CD14-positive monocyte (primary cell): ENCODE measurements at regions not wholly inside any gene's neighbourhood (a gene's known extent, or its start where the extent isn't known, plus 50 kb on each side); places are given as distances from the start of the nearest gene placed in this dataset.

Experiments used
- DNase-seq, 3 donors: peaks; one replicate each; pipeline ENCODE4 v3.0.0-alpha.2; 2011 to 2022
- H2AFZ ChIP-seq: 2 replicates; pipeline ENCODE4 v1.6.0; 2012; ENCODE audit warnings: mild to moderate bottlenecking, low read depth, low read length, inconsistent platforms; ENCODE audit not compliant: insufficient read depth, poor library complexity, severe bottlenecking
- H3K27ac ChIP-seq, 2 donors: 1 replicate in 1 of 2; 2 replicates in 1 of 2; pipeline ENCODE4 v1.5.1; 2012 to 2013; ENCODE audit warnings: low read length in 2 of 2, control low read depth in 1 of 2, inconsistent platforms in 1 of 2, low read depth in 1 of 2, mild to moderate bottlenecking in 1 of 2
- H3K27me3 ChIP-seq, 2 donors: one replicate each; pipeline versions ENCODE4 v1.6.0 to v1.6.1; 2011 to 2013; ENCODE audit warnings: low read length in 2 of 2; ENCODE audit not compliant: control insufficient read depth in 2 of 2, insufficient read depth in 2 of 2
- H3K36me3 ChIP-seq, 2 donors: replicated peaks in 1 of 2; 1 replicate in 1 of 2; 2 replicates in 1 of 2; pipeline versions ENCODE4 v1.5.1 to v1.6.1; 2012 to 2013; ENCODE audit warnings: low read length in 2 of 2, control low read depth in 1 of 2, inconsistent platforms in 1 of 2, mild to moderate bottlenecking in 1 of 2; ENCODE audit not compliant: insufficient read depth in 2 of 2, control insufficient read depth in 1 of 2
- H3K4me1 ChIP-seq, 2 donors: 1 replicate in 1 of 2; 2 replicates in 1 of 2; pipeline versions ENCODE4 v1.5.1 to v1.6.1; 2012 to 2013; ENCODE audit warnings: low read length in 2 of 2, control low read depth in 1 of 2, inconsistent platforms in 1 of 2, mild to moderate bottlenecking in 1 of 2, moderate library complexity in 1 of 2; ENCODE audit not compliant: insufficient read depth in 2 of 2, control insufficient read depth in 1 of 2
- H3K4me2 ChIP-seq: replicated peaks from 2 replicates; pipeline ENCODE3; 2012; ENCODE audit warnings: low read length, moderate library complexity, mild to moderate bottlenecking; ENCODE audit not compliant: poor library complexity, severe bottlenecking; ENCODE audit errors: extremely low read depth
- H3K4me3 ChIP-seq, 3 experiments: fragments of 200-600 bp in 1 of 3; sonication (generic) in 1 of 3; replicated peaks in 1 of 3; 1 replicate in 2 of 3; 2 replicates in 1 of 3; pipeline ENCODE4 v1.5.1; 2011 to 2013; ENCODE audit warnings: low read length in 3 of 3, mild to moderate bottlenecking in 3 of 3, control low read depth in 2 of 3, low read depth in 2 of 3, inconsistent platforms in 1 of 3, moderate library complexity in 1 of 3
- H3K79me2 ChIP-seq: 2 replicates; pipeline ENCODE4 v1.6.0; 2012; ENCODE audit warnings: mild to moderate bottlenecking, control low read depth, inconsistent platforms, low read length, moderate library complexity; ENCODE audit not compliant: insufficient read depth
- H3K9ac ChIP-seq: 2 replicates; pipeline ENCODE4 v1.6.0; 2017; ENCODE audit warnings: low read length, mild to moderate bottlenecking; ENCODE audit not compliant: insufficient read depth, poor library complexity, severe bottlenecking
- H3K9me3 ChIP-seq, 2 donors: replicated peaks in 1 of 2; 1 replicate in 1 of 2; 2 replicates in 1 of 2; pipeline versions ENCODE4 v1.5.1 to v1.6.1; 2012 to 2013; ENCODE audit warnings: low read length in 2 of 2, control low read depth in 1 of 2; ENCODE audit not compliant: control insufficient read depth in 1 of 2, insufficient read depth in 1 of 2
- H4K20me1 ChIP-seq: 2 replicates; pipeline ENCODE4 v1.6.0; 2012; ENCODE audit warnings: mild to moderate bottlenecking, low read length, control low read depth, moderate library complexity; ENCODE audit not compliant: insufficient read depth
- H3K27ac Mint-ChIP-seq, 7 donors: one replicate each; pipeline ENCODE4 v1.8.0; 2020; ENCODE audit warnings: mild to moderate bottlenecking in 7 of 7, mixed read lengths in 7 of 7, moderate library complexity in 6 of 7, inconsistent platforms in 2 of 7
- H3K27me3 Mint-ChIP-seq, 3 donors: one replicate each; pipeline ENCODE4 v1.8.0; 2021 to 2022; ENCODE audit warnings: low read depth in 3 of 3, mild to moderate bottlenecking in 3 of 3, mixed read lengths in 3 of 3, moderate library complexity in 3 of 3, inconsistent platforms in 1 of 3
- H3K36me3 Mint-ChIP-seq, 2 donors: one replicate each; pipeline ENCODE4 v1.8.0; 2020; ENCODE audit warnings: mixed read lengths in 2 of 2, inconsistent platforms in 1 of 2, mild to moderate bottlenecking in 1 of 2
- H3K4me1 Mint-ChIP-seq: one replicate; pipeline ENCODE4 v1.8.0; 2020; ENCODE audit warnings: mild to moderate bottlenecking, mixed read lengths
- H3K4me3 Mint-ChIP-seq, 2 donors: one replicate each; pipeline ENCODE4 v1.8.0; 2020; ENCODE audit warnings: mild to moderate bottlenecking in 2 of 2, mixed read lengths in 2 of 2, moderate library complexity in 1 of 2
- H3K9me3 Mint-ChIP-seq, 7 donors: one replicate each; pipeline ENCODE4 v1.8.0; 2020 to 2022; ENCODE audit warnings: mixed read lengths in 7 of 7, mild to moderate bottlenecking in 6 of 7, moderate library complexity in 6 of 7, inconsistent platforms in 2 of 7
- WGBS: methylation state at CpG from one replicate; pipeline ENCODE4 v1.1.5; 2013; ENCODE audit warnings: missing lambda C conversion rate; ENCODE audit not compliant: insufficient coverage; 5-methylcytosine and 5-hydroxymethylcytosine counted together
- intact Hi-C, 2 donors: fragments of 100-400 bp; cut with micrococcal nuclease; formaldehyde crosslinking; loops; one replicate each; pipeline versions ENCODE4 v1.15.0 to v1.15.1; 2023
- TF ChIP-seq, protein P1 (sequence below): fragments of 200-600 bp; IDR thresholded peaks from one replicate; pipeline ENCODE4 v1.8.0; 2022; ENCODE audit warnings: antibody characterized with exemption, mild to moderate bottlenecking

DNA sequence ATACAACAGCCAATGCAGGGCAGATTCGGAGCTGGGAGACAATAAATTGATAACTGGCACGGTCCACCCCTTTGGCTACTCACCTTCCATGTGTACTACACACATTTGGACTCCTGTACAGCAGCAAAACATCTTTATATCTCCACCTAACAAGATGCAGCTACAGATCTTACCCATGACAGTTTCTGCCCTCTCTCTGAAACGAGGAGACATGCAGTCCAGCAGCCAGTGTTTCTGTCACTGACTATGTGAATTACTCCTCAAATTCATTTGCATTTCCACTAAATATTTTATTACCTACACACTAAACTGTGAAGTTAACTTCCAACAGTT lies 58.7 kb upstream of the BEGAIN start:
- Mint-ChIP-seq H3K4me3 (no peak overlapping the region), H3K4me1 (peaks cover 13% of the 10 kb centered on the region), H3K36me3 (no peaks in the 10 kb centered on the region), H3K9me3 (peaks cover 0 to 2% (median 0%) of the 10 kb centered on the region in 7 donors), H3K27ac (no peak overlapping the region), H3K27me3 (peaks cover 5 to 29% (median 25%) of the 10 kb centered on the region in 3 donors)
- Histone ChIP-seq H3K9me3 (no peaks in the 10 kb centered on the region), H3K27ac (no peak overlapping the region), H2AFZ (no peak overlapping the region), H4K20me1 (no peaks in the 10 kb centered on the region), H3K36me3 (no peaks in the 10 kb centered on the region), H3K4me1 (peaks cover 13% of the 10 kb centered on the region in 2 donors), H3K79me2 (no peaks in the 10 kb centered on the region), H3K4me3 (no peak overlapping the region), H3K9ac (no peak overlapping the region), H3K4me2 (no peak overlapping the region), H3K27me3 (peaks cover 0 to 5% of the 10 kb centered on the region in 2 donors)
- DNase-seq = no peak
- WGBS = 36% methylated on average over 3 of the region's 3 CpGs
- TF ChIP-seq, protein P1, sequence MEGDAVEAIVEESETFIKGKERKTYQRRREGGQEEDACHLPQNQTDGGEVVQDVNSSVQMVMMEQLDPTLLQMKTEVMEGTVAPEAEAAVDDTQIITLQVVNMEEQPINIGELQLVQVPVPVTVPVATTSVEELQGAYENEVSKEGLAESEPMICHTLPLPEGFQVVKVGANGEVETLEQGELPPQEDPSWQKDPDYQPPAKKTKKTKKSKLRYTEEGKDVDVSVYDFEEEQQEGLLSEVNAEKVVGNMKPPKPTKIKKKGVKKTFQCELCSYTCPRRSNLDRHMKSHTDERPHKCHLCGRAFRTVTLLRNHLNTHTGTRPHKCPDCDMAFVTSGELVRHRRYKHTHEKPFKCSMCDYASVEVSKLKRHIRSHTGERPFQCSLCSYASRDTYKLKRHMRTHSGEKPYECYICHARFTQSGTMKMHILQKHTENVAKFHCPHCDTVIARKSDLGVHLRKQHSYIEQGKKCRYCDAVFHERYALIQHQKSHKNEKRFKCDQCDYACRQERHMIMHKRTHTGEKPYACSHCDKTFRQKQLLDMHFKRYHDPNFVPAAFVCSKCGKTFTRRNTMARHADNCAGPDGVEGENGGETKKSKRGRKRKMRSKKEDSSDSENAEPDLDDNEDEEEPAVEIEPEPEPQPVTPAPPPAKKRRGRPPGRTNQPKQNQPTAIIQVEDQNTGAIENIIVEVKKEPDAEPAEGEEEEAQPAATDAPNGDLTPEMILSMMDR = peak; percentile 39
- intact Hi-C loops = loop anchor here (1.0 to 5.0 kb wide), 4 partner anchors 99 to 263 kb away; no protein-coding TSS in a partner anchor

DNA sequence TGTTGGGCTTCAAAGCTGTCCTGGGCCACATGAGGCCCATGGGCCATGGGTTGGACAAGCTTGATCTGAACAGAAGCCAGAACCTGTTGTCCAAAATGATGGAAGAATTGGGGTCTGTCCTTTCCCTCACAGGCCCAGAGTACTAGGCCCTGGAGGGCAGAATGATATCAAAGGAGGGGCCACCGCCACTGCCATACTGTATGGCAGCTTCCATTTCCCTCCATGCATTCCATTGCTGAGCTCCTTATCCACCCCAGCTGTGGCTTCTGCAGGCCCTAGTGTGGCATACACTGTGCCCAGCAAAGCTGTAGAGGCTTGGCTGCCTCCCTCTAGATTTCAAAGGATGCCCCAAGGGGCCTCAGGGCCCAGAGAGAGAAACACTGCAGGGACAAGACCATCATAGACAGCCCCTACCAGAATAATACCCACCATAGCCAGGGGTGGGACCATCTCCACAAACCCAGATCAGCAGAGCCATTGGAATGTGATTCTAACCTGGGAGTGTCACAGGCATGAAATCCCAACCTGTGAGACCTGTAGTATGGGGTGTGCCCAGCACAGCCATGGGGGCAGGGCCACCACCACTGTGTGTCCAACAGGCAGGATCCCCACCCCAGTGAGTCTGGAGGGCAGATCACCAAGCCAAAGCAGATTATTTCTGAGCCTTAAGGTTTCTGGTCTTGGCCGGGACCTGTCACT lies 61.4 kb upstream of the BEGAIN start:
- H2AFZ ChIP-seq = no peak overlapping the region
- peaks cover 13% of the 10 kb centered on the region in 2 donors for H3K4me1 ChIP-seq
- peaks cover 13% of the 10 kb centered on the region for H3K4me1 Mint-ChIP-seq
- H3K79me2 ChIP-seq = no peaks in the 10 kb centered on the region
- DNase-seq = no peak
- no peaks in the 10 kb centered on the region for H3K36me3 ChIP-seq
- no peak overlapping the region for H3K27ac Mint-ChIP-seq
- H3K9ac ChIP-seq = no peak overlapping the region
- no peaks in the 10 kb centered on the region for H3K36me3 Mint-ChIP-seq
- WGBS = 100% methylated on average over 1 of the region's 2 CpGs
- H3K27ac ChIP-seq = no peak overlapping the region
- intact Hi-C loops = loop anchor here in 1 of 2 donors (5.0 kb wide), 1 partner anchor 101 kb away; no protein-coding TSS in a partner anchor
- no peaks in the 10 kb centered on the region for H3K9me3 ChIP-seq
- H3K4me3 ChIP-seq = no peak overlapping the region
- peaks cover 5 to 15% (median 10%) of the 10 kb centered on the region in 3 donors for H3K27me3 Mint-ChIP-seq
- H3K27me3 ChIP-seq = no peaks in the 10 kb centered on the region
- H3K9me3 Mint-ChIP-seq = peaks cover 0 to 2% (median 0%) of the 10 kb centered on the region in 7 donors
- H4K20me1 ChIP-seq = no peaks in the 10 kb centered on the region
- no peak overlapping the region for H3K4me2 ChIP-seq
- no peak overlapping the region for H3K4me3 Mint-ChIP-seq
- TF ChIP-seq, protein P1 = no peak
